Peyer's patch (tissue), 4 donors: ENCODE measurements at regions not wholly inside any gene's neighbourhood (a gene's known extent, or its start where the extent isn't known, plus 50 kb on each side); places are given as distances from the start of the nearest gene placed in this dataset.

Experiments used
- CTCF ChIP-seq, 6 experiments: fragments of 450-650 bp in 4 of 6; fragments of 200-600 bp in 2 of 6; sonication (generic) in 1 of 6; IDR thresholded peaks; one replicate each; pipeline ENCODE4 v1.5.1; 2017 to 2019; ENCODE audit warnings: antibody characterized with exemption in 6 of 6, mild to moderate bottlenecking in 3 of 6, moderate library complexity in 1 of 6
- POLR2A ChIP-seq, 2 donors: fragments of 450-650 bp; IDR thresholded peaks; one replicate each; pipeline ENCODE4 v1.5.1; 2017; ENCODE audit warnings: antibody characterized with exemption in 2 of 2, mild to moderate bottlenecking in 2 of 2, moderate library complexity in 2 of 2

GRCh38 chr9:16085167-16085726, 532.4 kb downstream of the CCDC171 start:
- TF ChIP-seq POLR2A (IDR thresholded peaks at IDR 0.05) (no peak), CTCF (IDR thresholded peaks at IDR 0.05) (no peak)
